ENCODE measurements at regions not wholly inside any gene's neighbourhood (a gene's known extent, or its start where the extent isn't known, plus 50 kb on each side); places are given as distances from the start of the nearest gene placed in this dataset.

DNA sequence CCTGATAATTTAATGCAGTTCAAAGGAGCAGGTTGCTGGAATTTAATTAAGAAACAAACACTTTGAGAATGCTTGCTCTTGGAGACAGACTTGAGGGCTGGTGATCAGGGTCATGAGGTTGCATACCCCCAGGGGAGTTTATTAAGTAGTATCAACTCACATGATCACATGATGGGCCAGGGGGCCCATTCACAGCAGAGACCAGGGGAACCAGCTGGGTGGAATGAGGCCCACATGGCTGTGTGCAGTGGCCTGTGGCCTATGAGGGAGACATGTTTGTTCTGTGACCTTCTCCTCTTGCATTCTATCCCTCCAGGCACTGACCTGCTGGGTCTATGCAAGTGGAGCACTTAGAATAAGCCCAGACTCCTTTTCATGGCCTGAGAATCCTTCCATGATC lies 266.6 kb upstream of the PWP1 start:
- no peak for DNase-seq (ENCODE audit: low read depth)
- TF ChIP-seq, protein P1, sequence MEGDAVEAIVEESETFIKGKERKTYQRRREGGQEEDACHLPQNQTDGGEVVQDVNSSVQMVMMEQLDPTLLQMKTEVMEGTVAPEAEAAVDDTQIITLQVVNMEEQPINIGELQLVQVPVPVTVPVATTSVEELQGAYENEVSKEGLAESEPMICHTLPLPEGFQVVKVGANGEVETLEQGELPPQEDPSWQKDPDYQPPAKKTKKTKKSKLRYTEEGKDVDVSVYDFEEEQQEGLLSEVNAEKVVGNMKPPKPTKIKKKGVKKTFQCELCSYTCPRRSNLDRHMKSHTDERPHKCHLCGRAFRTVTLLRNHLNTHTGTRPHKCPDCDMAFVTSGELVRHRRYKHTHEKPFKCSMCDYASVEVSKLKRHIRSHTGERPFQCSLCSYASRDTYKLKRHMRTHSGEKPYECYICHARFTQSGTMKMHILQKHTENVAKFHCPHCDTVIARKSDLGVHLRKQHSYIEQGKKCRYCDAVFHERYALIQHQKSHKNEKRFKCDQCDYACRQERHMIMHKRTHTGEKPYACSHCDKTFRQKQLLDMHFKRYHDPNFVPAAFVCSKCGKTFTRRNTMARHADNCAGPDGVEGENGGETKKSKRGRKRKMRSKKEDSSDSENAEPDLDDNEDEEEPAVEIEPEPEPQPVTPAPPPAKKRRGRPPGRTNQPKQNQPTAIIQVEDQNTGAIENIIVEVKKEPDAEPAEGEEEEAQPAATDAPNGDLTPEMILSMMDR (IDR thresholded peaks at IDR 0.05; ENCODE audit: insufficient read depth, low read depth, low read length) = no peak
- H3K4me3 ChIP-seq (ENCODE audit: low read depth, low read length) = no peak overlapping the region

DNA sequence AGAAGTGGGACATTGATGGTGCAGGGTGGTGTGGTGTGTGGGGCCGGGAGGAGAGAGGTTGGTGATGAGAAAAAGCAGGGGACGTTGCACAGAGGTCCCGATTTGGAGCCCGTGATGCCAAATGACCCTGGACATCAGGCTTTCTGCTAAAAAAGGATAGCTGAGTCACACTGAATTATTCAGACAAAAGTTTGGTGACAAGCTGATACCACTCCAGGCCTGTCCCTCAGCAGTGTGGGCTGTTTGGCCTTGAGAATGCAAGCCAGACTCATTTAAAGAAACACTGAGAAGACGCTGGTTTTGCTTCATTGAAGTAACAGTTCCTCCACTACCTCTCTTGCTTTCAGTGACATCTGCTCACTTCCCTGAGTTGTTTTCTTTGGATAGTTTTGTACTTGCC lies 262.1 kb upstream of the PWP1 start:
- TF ChIP-seq, protein P1 (IDR thresholded peaks at IDR 0.05; ENCODE audit: insufficient read depth, low read depth, low read length) = no peak
- DNase-seq (ENCODE audit: low read depth) = no peak
- no peak overlapping the region for H3K4me3 ChIP-seq (ENCODE audit: low read depth, low read length)

DNA sequence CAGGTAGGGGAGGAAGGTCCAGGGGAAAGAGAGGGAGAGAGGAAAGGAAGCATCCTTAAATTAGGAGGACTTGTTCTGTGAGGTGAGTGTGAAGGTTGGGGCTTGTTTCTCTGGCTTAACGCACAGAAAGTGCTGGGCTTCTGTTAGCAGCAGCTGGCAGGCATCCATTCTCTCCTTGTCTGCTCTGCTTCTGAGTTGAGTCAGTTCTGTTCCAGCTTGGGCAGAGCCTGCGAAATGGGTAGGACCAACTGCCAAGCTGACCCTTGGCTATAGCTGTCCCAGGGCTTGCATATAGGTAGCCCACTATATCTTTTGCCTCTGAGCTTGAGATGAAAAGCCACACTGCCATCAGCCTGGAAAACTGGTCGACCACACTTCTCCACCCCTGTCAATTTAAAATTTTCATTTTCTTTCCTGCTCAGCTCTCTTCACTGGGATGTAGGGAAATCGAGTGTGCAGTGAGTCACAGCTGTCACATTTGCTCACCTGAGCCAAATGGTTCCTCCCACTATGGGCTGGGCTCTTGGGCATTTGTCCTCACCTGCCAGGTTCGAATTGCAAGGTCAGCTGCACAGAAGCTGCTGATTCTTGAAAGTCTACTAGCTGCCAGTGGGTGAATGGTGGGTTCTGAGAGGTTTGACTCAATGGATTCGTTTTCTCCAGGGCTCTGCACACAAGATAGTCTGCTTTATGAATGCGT lies 256.4 kb upstream of the PWP1 start:
- H3K4me3 ChIP-seq (ENCODE audit: low read depth, low read length) = no peak overlapping the region
- no peak for DNase-seq (ENCODE audit: low read depth)
- TF ChIP-seq, protein P1 (IDR thresholded peaks at IDR 0.05; ENCODE audit: insufficient read depth, low read depth, low read length) = no peak

DNA sequence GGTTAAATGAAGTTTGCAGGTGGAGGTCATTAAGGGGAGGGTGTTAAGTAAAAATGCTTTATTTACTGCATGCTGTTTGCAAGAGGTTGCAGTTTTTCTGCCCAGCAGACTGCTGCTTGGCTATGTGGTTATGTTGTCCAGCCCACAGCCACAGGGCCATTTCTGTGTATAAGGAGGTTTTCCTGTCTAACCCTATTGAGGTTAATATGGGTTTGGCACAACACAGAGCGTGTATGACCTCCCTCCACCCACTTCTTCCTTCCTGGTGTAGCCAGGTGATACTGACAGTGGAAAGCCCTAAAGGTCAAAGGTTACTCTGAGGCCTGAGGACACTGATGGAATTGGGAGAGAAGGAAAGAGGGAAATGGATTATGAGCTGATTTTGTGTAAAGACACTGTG lies 253.7 kb upstream of the PWP1 start:
- no peak overlapping the region for H3K4me3 ChIP-seq (ENCODE audit: low read depth, low read length)
- TF ChIP-seq, protein P1 (IDR thresholded peaks at IDR 0.05; ENCODE audit: insufficient read depth, low read depth, low read length) = no peak
- no peak for DNase-seq (ENCODE audit: low read depth)

DNA sequence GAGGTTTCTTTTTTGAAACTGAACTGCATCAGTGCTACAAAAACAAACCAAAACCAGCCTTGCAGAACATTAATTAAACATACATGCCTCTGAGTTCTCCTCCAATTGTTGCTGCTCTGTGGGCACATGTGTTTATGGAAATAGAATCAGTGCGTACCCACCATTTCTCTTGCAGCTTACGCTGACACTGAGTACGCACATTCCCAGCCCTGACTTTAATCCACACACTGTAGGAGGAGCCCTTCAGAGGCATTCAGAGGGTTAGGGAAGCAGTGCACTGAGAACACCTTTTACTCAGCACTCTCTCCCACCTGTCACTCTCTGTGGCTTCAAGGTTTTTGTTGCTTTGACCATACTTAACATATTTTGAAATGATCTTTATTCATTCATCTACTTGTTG lies 250.5 kb upstream of the PWP1 start:
- DNase-seq (ENCODE audit: low read depth) = no peak
- TF ChIP-seq, protein P1 (IDR thresholded peaks at IDR 0.05; ENCODE audit: insufficient read depth, low read depth, low read length) = no peak
- H3K4me3 ChIP-seq (ENCODE audit: low read depth, low read length) = no peak overlapping the region

DNA sequence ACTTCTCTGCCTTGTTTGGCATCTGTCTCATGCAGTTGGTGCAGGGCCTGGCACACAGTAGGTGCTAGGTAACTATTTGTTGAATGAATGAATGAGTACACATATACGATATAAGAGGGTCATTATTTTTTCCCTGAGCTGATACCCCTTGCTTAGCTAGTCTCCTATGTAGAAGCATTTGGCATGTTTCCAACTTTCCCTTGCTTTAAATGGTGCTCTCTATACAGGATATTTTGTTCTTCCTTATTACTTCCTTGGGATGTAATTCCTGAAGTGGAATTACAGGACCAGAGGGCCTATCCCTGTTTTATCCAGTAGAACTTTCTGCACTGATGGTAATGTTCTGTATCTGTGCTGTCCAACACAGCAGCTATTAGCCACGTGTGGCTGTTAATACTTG lies 250.1 kb upstream of the PWP1 start:
- no peak for DNase-seq (ENCODE audit: low read depth)
- H3K4me3 ChIP-seq (ENCODE audit: low read depth, low read length) = no peak overlapping the region
- TF ChIP-seq, protein P1 (IDR thresholded peaks at IDR 0.05; ENCODE audit: insufficient read depth, low read depth, low read length) = no peak

DNA sequence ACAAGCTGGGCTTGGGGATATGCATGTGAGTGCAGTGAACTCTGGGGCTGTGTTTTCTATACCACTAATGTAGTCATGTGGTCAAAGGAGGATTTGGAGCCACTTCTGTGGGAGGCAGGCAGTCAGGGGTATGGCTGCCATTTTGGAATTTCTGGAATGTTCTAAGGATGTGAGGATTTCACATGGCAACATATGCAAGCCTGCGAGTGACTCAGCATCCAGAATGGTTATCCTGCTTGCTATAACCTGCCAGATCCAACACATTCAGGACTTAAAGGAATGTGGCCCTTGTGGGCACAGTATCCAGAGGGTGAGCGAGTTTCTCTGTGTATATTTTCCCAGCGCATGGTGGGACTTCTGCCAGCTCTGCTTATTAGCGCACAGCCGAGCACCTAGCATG lies 249.2 kb upstream of the PWP1 start:
- peak; percentile 18 for DNase-seq (ENCODE audit: low read depth)
- TF ChIP-seq, protein P1 (IDR thresholded peaks at IDR 0.05; ENCODE audit: insufficient read depth, low read depth, low read length) = no peak
- no peak overlapping the region for H3K4me3 ChIP-seq (ENCODE audit: low read depth, low read length)

Measured in fibroblast of villous mesenchyme (primary cell).